ENCODE measurements at regions not wholly inside any gene's neighbourhood (a gene's known extent, or its start where the extent isn't known, plus 50 kb on each side); places are given as distances from the start of the nearest gene placed in this dataset.

DNA sequence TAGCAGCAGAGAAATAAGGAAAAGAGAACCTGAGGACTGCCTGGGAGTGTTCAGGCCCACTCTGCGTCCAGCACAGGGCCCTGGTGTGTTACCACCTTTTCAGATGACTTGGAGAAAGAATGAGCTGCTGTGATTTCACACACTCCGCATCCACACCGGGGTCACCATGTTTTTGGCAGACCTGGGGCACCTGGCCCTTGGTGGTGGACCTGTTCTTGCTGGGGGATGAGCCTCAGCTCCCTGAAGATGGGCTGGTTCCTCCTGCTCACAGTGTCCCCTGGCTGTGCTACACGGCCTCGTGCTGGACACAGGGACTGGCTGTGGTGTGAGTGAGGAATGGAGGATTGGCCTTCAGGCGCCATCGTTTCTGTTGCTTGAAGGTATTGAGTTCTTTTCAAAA, 1381.4 kb downstream of the TBC1D22A start (continued):
- TF ChIP-seq, protein P1, sequence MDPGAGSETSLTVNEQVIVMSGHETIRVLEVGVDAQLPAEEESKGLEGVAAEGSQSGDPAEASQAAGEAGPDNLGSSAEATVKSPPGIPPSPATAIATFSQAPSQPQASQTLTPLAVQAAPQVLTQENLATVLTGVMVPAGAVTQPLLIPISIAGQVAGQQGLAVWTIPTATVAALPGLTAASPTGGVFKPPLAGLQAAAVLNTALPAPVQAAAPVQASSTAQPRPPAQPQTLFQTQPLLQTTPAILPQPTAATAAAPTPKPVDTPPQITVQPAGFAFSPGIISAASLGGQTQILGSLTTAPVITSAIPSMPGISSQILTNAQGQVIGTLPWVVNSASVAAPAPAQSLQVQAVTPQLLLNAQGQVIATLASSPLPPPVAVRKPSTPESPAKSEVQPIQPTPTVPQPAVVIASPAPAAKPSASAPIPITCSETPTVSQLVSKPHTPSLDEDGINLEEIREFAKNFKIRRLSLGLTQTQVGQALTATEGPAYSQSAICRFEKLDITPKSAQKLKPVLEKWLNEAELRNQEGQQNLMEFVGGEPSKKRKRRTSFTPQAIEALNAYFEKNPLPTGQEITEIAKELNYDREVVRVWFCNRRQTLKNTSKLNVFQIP (CRISPR knock-in tag; IDR thresholded peaks at IDR 0.05; ENCODE audit: borderline replicate concordance, low read depth), result no peak
- no peak for TF ChIP-seq SNAI2 (CRISPR knock-in tag; IDR thresholded peaks at IDR 0.05)
- TF ChIP-seq, protein P2, sequence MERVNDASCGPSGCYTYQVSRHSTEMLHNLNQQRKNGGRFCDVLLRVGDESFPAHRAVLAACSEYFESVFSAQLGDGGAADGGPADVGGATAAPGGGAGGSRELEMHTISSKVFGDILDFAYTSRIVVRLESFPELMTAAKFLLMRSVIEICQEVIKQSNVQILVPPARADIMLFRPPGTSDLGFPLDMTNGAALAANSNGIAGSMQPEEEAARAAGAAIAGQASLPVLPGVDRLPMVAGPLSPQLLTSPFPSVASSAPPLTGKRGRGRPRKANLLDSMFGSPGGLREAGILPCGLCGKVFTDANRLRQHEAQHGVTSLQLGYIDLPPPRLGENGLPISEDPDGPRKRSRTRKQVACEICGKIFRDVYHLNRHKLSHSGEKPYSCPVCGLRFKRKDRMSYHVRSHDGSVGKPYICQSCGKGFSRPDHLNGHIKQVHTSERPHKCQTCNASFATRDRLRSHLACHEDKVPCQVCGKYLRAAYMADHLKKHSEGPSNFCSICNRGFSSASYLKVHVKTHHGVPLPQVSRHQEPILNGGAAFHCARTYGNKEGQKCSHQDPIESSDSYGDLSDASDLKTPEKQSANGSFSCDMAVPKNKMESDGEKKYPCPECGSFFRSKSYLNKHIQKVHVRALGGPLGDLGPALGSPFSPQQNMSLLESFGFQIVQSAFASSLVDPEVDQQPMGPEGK (CRISPR knock-in tag; IDR thresholded peaks at IDR 0.05; ENCODE audit: borderline replicate concordance), result no peak
- no peak for TF ChIP-seq ZNF8 (CRISPR knock-in tag; IDR thresholded peaks at IDR 0.05)

DNA sequence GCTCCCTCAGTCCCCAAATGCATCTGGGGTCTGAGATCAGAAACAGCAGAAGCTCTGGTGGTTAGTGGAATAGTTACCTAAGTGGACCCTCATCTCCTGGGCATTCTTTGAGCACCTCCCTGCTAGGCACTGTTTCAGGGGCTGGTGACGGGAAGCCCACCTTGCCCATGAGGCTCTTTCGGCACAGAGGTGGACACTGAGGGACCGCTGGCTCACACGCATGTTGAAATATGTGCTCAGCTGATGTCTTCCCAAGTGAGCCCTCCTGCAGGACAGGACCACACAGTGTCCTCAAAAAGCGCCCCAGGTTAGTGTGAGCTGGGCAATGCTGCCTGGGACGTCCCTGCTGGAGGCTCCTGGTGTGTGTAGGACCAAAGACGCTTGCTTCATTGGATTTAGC, 1379.9 kb downstream of the TBC1D22A start:
- TF ChIP-seq, protein P3, sequence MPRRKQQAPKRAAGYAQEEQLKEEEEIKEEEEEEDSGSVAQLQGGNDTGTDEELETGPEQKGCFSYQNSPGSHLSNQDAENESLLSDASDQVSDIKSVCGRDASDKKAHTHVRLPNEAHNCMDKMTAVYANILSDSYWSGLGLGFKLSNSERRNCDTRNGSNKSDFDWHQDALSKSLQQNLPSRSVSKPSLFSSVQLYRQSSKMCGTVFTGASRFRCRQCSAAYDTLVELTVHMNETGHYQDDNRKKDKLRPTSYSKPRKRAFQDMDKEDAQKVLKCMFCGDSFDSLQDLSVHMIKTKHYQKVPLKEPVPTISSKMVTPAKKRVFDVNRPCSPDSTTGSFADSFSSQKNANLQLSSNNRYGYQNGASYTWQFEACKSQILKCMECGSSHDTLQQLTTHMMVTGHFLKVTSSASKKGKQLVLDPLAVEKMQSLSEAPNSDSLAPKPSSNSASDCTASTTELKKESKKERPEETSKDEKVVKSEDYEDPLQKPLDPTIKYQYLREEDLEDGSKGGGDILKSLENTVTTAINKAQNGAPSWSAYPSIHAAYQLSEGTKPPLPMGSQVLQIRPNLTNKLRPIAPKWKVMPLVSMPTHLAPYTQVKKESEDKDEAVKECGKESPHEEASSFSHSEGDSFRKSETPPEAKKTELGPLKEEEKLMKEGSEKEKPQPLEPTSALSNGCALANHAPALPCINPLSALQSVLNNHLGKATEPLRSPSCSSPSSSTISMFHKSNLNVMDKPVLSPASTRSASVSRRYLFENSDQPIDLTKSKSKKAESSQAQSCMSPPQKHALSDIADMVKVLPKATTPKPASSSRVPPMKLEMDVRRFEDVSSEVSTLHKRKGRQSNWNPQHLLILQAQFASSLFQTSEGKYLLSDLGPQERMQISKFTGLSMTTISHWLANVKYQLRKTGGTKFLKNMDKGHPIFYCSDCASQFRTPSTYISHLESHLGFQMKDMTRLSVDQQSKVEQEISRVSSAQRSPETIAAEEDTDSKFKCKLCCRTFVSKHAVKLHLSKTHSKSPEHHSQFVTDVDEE (CRISPR knock-in tag; IDR thresholded peaks at IDR 0.05), result no peak
- no peak for TF ChIP-seq PPARA (CRISPR knock-in tag; IDR thresholded peaks at IDR 0.05; ENCODE audit: borderline replicate concordance)
- no peak for TF ChIP-seq ZFP3 (CRISPR knock-in tag; IDR thresholded peaks at IDR 0.05)
- TF ChIP-seq TCF4 (CRISPR knock-in tag; IDR thresholded peaks at IDR 0.05; ENCODE audit: borderline replicate concordance), result no peak
- TF ChIP-seq ZC3H10 (CRISPR knock-in tag; IDR thresholded peaks at IDR 0.05), result no peak
- no peak for TF ChIP-seq BACH2 (CRISPR knock-in tag; IDR thresholded peaks at IDR 0.05; ENCODE audit: borderline replicate concordance)
- TF ChIP-seq, protein P1 (CRISPR knock-in tag; IDR thresholded peaks at IDR 0.05; ENCODE audit: borderline replicate concordance, low read depth), result no peak
- no peak for TF ChIP-seq ISL1 (CRISPR knock-in tag; IDR thresholded peaks at IDR 0.05)
- no peak for TF ChIP-seq RARB (CRISPR knock-in tag; IDR thresholded peaks at IDR 0.05)
- ATAC-seq, result no peak

DNA sequence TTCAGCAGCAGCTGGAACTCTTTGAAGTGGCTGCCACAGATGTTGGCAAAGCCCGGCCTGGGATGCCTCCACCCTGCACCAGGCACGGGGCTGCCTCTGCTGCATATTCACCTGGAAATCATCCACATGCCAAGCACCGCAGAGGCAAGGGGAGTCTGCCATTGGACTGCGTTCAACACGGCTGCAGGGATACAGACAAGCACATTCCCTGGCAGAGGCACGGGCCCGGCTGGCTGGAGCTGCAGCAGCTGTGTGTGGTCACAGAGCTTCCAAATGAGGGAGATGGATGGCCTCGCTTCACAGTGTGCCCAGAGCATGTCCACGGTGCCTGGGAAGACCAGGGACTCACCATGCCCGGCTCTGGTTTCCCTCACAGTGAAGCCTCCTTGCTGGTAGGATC, 1378.9 kb downstream of the TBC1D22A start:
- TF ChIP-seq ZNF70 (CRISPR knock-in tag; IDR thresholded peaks at IDR 0.05), result no peak
- no peak for TF ChIP-seq GLIS3 (CRISPR knock-in tag; IDR thresholded peaks at IDR 0.05)
- TF ChIP-seq, protein P4, sequence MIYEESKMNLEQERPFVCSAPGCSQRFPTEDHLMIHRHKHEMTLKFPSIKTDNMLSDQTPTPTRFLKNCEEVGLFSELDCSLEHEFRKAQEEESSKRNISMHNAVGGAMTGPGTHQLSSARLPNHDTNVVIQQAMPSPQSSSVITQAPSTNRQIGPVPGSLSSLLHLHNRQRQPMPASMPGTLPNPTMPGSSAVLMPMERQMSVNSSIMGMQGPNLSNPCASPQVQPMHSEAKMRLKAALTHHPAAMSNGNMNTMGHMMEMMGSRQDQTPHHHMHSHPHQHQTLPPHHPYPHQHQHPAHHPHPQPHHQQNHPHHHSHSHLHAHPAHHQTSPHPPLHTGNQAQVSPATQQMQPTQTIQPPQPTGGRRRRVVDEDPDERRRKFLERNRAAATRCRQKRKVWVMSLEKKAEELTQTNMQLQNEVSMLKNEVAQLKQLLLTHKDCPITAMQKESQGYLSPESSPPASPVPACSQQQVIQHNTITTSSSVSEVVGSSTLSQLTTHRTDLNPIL (CRISPR knock-in tag; IDR thresholded peaks at IDR 0.05; ENCODE audit: low read depth), result no peak
- TF ChIP-seq OSR1 (CRISPR knock-in tag; IDR thresholded peaks at IDR 0.05), result no peak
- TF ChIP-seq ZNF8 (CRISPR knock-in tag; IDR thresholded peaks at IDR 0.05), result no peak
- no peak for TF ChIP-seq TCF4 (CRISPR knock-in tag; IDR thresholded peaks at IDR 0.05; ENCODE audit: borderline replicate concordance)
- TF ChIP-seq, protein P2 (CRISPR knock-in tag; IDR thresholded peaks at IDR 0.05; ENCODE audit: borderline replicate concordance), result no peak
- no peak for TF ChIP-seq CSDC2 (CRISPR knock-in tag; IDR thresholded peaks at IDR 0.05)
- no peak for TF ChIP-seq RARB (CRISPR knock-in tag; IDR thresholded peaks at IDR 0.05)
- no peak for TF ChIP-seq ZC3H10 (CRISPR knock-in tag; IDR thresholded peaks at IDR 0.05)
- no peak for TF ChIP-seq TOX (CRISPR knock-in tag; IDR thresholded peaks at IDR 0.05; ENCODE audit: borderline replicate concordance)
- TF ChIP-seq, protein P1 (CRISPR knock-in tag; IDR thresholded peaks at IDR 0.05; ENCODE audit: borderline replicate concordance, low read depth), result no peak
- TF ChIP-seq ESRRG (CRISPR knock-in tag; IDR thresholded peaks at IDR 0.05), result no peak
- no peak for TF ChIP-seq ZFP3 (CRISPR knock-in tag; IDR thresholded peaks at IDR 0.05)
- no peak for ATAC-seq

All from SK-N-SH treated with all-trans-retinoic acid at 6 μM for 48 hours (cell line).